Limb (tissue), 2 donors: ENCODE measurements at regions not wholly inside any gene's neighbourhood (a gene's known extent, or its start where the extent isn't known, plus 50 kb on each side); places are given as distances from the start of the nearest gene placed in this dataset.

Source experiments
- DNase-seq, 2 donors: peaks; one replicate each; pipeline ENCODE4 v3.0.0-alpha.2; 2016; ENCODE audit errors: extremely low spot score in 2 of 2

- no peak for DNase-seq
These were observed 374.4 kb upstream of the DDI1 start for GRCh38 chr11:103661991-103662390.

GRCh38 chr11:103662880-103663279 lies 373.6 kb upstream of the DDI1 start:
- no peak for DNase-seq

GRCh38 chr11:103668859-103669258 lies 367.6 kb upstream of the DDI1 start:
- DNase-seq = no peak

- DNase-seq = no peak
These were observed 365.2 kb upstream of the DDI1 start for GRCh38 chr11:103671143-103671651.

GRCh38 chr11:103673773-103674172 lies 362.7 kb upstream of the DDI1 start:
- DNase-seq = no peak

- DNase-seq = no peak
These were observed 360.0 kb upstream of the DDI1 start for GRCh38 chr11:103676413-103676812.

GRCh38 chr11:103680826-103681225 lies 355.6 kb upstream of the DDI1 start:
- no peak for DNase-seq

- DNase-seq = no peak
These were observed 354.6 kb upstream of the DDI1 start for GRCh38 chr11:103681855-103682254.

GRCh38 chr11:103682318-103683184 lies 353.9 kb upstream of the DDI1 start:
- peak; percentile 68 to 84 for DNase-seq

GRCh38 chr11:103683576-103683975 lies 352.9 kb upstream of the DDI1 start:
- no peak for DNase-seq

- no peak for DNase-seq
These were observed 347.5 kb upstream of the DDI1 start for GRCh38 chr11:103688924-103689323.

GRCh38 chr11:103690356-103690755 lies 346.1 kb upstream of the DDI1 start:
- no peak for DNase-seq

- DNase-seq = no peak
These were observed 340.3 kb upstream of the DDI1 start for GRCh38 chr11:103696123-103696522.

GRCh38 chr11:103699216-103699615 lies 337.2 kb upstream of the DDI1 start:
- no peak for DNase-seq

GRCh38 chr11:103699656-103700055 lies 336.8 kb upstream of the DDI1 start:
- DNase-seq = no peak

GRCh38 chr11:103700622-103701021 lies 335.8 kb upstream of the DDI1 start:
- no peak for DNase-seq

- no peak for DNase-seq
These were observed 333.0 kb upstream of the DDI1 start for GRCh38 chr11:103703437-103703836.

- DNase-seq = no peak
These were observed 332.5 kb upstream of the DDI1 start for GRCh38 chr11:103703954-103704353.

- DNase-seq = no peak
These were observed 330.8 kb upstream of the DDI1 start for GRCh38 chr11:103705642-103706041.

- no peak for DNase-seq
These were observed 327.1 kb upstream of the DDI1 start for GRCh38 chr11:103709371-103709770.

- no peak for DNase-seq
These were observed 322.2 kb upstream of the DDI1 start for GRCh38 chr11:103714246-103714645.

- no peak for DNase-seq
These were observed 320.1 kb upstream of the DDI1 start for GRCh38 chr11:103716363-103716762.

- DNase-seq = no peak
These were observed 309.2 kb upstream of the DDI1 start for GRCh38 chr11:103727262-103727661.
